IPS-15b (cell line): ENCODE measurements at regions not wholly inside any gene's neighbourhood (a gene's known extent, or its start where the extent isn't known, plus 50 kb on each side); places are given as distances from the start of the nearest gene placed in this dataset.
"Not testable (repeated sequence)": the region's sequence is repeated elsewhere in the genome, so short reads cannot be mapped to it uniquely, and the experiment has no call there.

ENCODE experiments used
- H3K27me3 ChIP-seq: one replicate; pipeline ENCODE4 v1.6.1; 2013; ENCODE audit warnings: low read length; ENCODE audit not compliant: control insufficient read depth, insufficient read depth
- H3K36me3 ChIP-seq: one replicate; pipeline ENCODE4 v1.6.1; 2013; ENCODE audit warnings: low read length; ENCODE audit not compliant: control insufficient read depth, insufficient read depth
- H3K4me1 ChIP-seq: one replicate; pipeline ENCODE4 v1.6.1; 2013; ENCODE audit warnings: mild to moderate bottlenecking, low read length; ENCODE audit not compliant: control insufficient read depth, insufficient read depth
- H3K4me3 ChIP-seq: one replicate; pipeline ENCODE4 v1.5.1; 2013; ENCODE audit warnings: low read depth, low read length
- H3K9ac ChIP-seq: one replicate; pipeline ENCODE4 v1.6.1; 2013; ENCODE audit warnings: low read depth, mild to moderate bottlenecking, low read length
- H3K9me3 ChIP-seq: one replicate; pipeline ENCODE4 v1.6.1; 2013; ENCODE audit warnings: mild to moderate bottlenecking, low read length; ENCODE audit not compliant: control insufficient read depth, insufficient read depth

DNA sequence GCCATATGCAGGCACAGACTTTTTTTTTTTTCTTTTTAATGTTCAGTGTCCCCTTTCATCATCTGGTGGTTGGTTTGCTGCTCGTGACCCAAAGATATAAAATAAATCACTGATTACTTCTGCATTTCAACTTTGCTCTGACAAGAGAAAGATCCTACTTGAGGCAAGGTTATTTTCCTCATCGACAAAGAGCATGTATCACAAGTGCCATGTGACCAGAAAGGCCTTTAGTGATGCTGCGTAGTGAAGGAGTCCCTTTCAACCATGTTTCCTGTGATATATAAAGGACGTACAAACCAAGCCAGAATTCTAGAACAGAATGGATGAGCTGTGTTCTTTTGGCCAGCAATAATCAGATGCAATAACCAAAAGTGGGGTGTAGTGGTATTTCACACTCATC lies 323.4 kb upstream of the PSMD7 start:
- H3K4me3 ChIP-seq = no peak overlapping the region
- H3K27me3 ChIP-seq = no peaks in the 10 kb centered on the region
- H3K9ac ChIP-seq = no peak overlapping the region

DNA sequence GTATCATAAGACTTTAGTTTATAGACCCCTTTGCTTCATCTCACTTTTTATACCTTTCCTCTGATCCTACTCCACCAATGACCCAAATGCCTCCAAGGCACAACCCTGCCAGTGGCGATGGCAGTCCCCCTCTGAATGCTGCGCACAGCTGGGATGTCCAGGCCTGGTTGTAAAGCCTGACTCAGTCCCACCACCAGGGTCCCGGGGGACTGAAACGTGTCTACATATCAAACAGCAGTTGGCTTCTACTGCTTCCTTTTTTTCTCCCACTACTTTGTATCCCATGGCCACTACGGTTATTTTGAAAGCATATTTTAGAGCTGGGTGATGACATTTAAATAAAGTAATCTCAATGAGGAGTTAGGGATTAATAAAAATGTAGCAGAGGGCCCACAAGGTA lies 329.8 kb upstream of the PSMD7 start:
- Histone ChIP-seq H3K4me3 (no peak overlapping the region), H3K9me3 (no peaks in the 10 kb centered on the region), H3K4me1 (no peaks in the 10 kb centered on the region), H3K9ac (no peak overlapping the region), H3K36me3 (no peaks in the 10 kb centered on the region), H3K27me3 (no peaks in the 10 kb centered on the region)

More for the DNA sequence above, 323.4 kb upstream of the PSMD7 start:
- no peaks in the 10 kb centered on the region for H3K9me3 ChIP-seq
- H3K36me3 ChIP-seq = no peaks in the 10 kb centered on the region
- H3K4me1 ChIP-seq = no peaks in the 10 kb centered on the region

DNA sequence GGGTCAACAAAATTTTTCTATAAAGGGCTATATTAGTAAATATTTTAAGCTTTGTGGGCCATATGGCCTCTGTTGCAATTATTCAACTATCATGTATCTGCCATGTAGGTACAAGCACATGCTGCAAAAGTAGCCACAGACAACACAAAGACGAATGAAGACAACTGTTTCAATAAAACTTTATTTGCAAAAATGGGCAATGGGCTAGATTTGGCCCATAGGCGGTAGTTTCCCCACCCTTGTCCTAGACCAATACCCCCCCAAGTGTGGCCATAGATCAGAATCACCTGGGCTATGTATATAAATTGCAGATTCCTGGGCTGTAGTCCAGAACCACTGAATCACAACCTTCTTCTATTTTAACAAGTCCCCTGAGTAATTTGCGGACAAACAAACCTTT lies 331.0 kb upstream of the PSMD7 start:
- Histone ChIP-seq H3K36me3 (no peaks in the 10 kb centered on the region), H3K4me1 (no peaks in the 10 kb centered on the region), H3K9ac (no peak overlapping the region), H3K9me3 (no peaks in the 10 kb centered on the region), H3K4me3 (no peak overlapping the region), H3K27me3 (no peaks in the 10 kb centered on the region)

DNA sequence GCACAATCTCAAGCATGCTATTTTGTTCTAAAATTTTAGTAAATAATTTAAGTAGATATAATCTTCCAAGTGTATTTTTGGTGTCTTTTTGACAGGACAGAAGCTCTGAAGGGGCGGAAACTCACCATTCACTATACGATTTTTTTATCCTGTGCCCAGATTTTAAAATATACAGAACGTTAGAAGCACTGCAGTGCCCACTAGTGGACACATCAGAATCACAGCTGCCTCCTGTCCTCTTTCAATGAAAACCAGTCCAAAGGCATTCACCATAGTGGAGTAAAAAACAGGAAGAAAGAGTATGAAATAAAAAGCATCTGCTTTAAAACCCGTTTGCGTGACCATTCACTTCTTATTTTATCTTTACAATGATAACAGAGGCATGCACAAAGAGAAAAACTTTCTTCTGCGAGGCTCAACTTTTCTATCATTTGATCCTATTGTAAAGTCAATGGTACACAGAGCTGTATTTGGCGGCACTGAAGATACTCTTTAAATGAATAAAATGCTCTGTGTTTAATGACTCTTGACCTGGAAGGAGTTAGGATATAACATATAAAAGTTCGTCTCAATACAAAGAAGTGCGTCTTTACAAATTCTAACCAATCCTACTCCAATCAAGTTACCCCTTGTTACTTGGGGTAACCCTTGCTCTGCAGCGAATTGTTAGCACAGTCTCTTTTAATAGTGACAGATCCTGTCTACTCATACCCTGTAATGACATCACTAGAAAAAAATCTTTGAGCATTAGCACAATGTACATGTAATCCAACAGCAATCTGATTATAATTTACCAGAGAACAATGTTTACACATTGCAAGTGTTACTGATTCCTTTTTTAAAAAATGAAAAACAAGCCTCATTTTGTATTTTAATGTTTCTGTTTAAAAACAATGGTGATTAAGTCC lies 339.8 kb upstream of the PSMD7 start:
- Histone ChIP-seq H3K27me3 (no peaks in the 10 kb centered on the region), H3K36me3 (no peaks in the 10 kb centered on the region), H3K9me3 (no peaks in the 10 kb centered on the region), H3K4me3 (no peak overlapping the region), H3K9ac (no peak overlapping the region), H3K4me1 (no peaks in the 10 kb centered on the region)

DNA sequence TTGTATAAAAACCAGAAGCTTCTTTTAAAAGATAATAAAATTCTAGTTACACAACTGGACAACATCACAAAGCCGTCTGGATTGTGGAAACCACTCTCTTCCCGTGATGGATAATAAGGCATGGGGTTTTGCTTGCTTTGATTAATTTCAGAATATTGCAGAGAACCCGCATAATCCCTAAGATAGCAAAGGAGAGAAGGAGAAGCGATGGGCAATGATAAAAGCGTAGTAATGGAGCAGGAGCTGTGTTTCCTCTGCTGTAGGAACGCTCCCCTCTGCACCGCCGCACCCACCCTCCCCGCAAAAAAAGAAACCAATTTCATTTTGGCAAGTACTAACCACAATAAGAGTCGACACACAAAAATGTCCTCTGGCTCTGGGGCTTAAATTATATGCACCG lies 340.9 kb upstream of the PSMD7 start:
- Histone ChIP-seq H3K36me3 (no peaks in the 10 kb centered on the region), H3K4me1 (no peaks in the 10 kb centered on the region)

DNA sequence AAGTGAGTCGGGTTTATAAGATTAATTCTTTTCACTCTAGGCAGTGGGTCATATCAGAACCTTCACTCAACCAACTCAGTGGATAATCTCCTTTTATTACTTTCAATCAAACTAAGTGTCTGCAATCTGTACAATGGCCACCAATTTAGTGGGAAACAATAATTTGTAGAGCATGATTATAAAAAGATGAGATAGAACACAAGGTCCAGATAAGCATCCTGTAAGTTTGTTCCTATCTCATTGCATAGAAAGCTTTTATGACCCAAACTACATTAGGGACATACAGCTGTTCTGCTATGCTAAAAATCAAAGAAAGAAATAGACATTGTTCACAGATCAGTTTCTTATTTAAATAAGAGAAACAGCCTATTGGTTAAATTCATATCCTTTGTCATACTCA lies 341.4 kb upstream of the PSMD7 start:
- H3K9ac ChIP-seq = no peak overlapping the region
- H3K9me3 ChIP-seq = no peaks in the 10 kb centered on the region
- H3K27me3 ChIP-seq = no peaks in the 10 kb centered on the region
- no peaks in the 10 kb centered on the region for H3K4me1 ChIP-seq
- H3K36me3 ChIP-seq = no peaks in the 10 kb centered on the region
- H3K4me3 ChIP-seq = no peak overlapping the region

More for the DNA sequence above, 340.9 kb upstream of the PSMD7 start:
- Histone ChIP-seq H3K27me3 (no peaks in the 10 kb centered on the region), H3K4me3 (no peak overlapping the region), H3K9me3 (no peaks in the 10 kb centered on the region), H3K9ac (no peak overlapping the region)

DNA sequence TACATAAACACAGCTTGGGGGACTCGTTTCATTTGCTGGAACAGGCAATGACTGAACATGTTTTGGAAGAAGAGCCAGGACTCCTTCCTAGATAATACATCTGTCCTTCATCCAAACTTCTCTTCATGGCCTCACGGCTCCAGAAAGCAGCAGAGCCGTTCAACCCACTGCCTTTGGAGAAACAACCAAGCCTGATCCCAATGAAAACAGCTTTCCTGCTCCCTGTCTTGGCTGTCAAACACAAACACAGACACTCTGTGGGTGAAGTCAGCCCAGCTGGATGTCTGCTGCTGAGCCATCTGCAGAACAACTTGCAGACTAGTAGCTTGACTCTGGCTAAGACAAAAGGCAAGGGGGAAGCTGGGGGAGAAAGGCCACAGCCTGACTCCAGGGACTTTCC lies 345.1 kb upstream of the PSMD7 start:
- Histone ChIP-seq H3K9ac (no peak overlapping the region), H3K36me3 (no peaks in the 10 kb centered on the region), H3K9me3 (no peaks in the 10 kb centered on the region), H3K4me3 (no peak overlapping the region), H3K4me1 (no peaks in the 10 kb centered on the region), H3K27me3 (no peaks in the 10 kb centered on the region)

DNA sequence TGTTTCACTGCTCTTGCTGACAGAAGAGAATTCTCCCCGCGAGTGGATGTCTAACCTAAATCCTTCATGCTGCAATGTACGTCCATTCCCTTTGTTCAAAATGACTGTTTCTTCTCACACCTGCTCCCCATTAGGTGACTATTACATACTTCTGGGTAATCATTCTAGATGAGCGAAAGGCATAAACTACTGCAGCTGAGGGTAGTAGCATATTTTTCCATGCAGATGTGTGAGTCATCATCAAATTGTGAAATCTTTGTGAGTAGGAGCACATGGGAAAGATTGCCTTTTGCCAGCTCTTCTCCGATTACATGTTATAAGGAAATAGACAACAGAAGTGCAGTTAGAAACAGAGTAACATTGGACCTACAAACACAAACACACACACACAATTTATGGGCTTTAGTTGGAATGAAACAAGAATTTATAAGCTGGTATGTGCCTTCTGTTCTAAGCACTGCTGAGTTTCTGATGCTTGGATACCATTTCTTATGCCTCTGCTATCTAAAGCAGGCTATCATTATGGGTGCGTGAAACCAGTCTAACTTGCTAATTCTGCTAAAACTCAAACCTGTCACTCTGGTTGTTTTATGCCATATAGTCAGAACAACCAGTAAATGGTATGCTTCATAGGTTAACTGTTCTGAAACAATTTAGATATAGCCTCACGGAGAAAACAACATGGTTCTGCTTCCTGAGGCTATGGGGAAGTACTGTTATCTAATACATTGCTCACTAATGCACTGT lies 346.9 kb upstream of the PSMD7 start:
- no peaks in the 10 kb centered on the region for H3K9me3 ChIP-seq
- no peak overlapping the region for H3K9ac ChIP-seq
- H3K27me3 ChIP-seq = no peaks in the 10 kb centered on the region
- H3K36me3 ChIP-seq = no peaks in the 10 kb centered on the region
- no peaks in the 10 kb centered on the region for H3K4me1 ChIP-seq
- no peak overlapping the region for H3K4me3 ChIP-seq

DNA sequence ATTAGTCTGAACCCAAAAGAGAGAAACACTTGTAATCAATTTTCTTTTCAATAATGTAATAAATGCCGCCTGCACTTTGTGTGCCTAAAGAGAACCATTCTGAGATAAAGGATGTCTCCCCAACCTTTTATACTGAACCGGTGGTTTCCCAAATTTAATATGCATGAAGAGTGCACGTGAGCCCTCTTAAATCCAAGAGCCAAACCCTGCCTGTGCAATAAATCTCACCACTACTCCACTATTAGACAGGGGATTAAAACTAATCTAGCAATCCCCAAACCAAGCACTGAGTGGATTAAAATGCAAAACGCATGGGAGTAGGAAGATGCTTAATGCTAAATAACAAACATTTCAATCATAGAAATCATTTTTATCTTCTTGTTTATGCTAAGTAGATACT lies 351.0 kb upstream of the PSMD7 start:
- no peaks in the 10 kb centered on the region for H3K9me3 ChIP-seq
- H3K4me1 ChIP-seq = no peaks in the 10 kb centered on the region
- no peak overlapping the region for H3K9ac ChIP-seq
- H3K36me3 ChIP-seq = no peaks in the 10 kb centered on the region
- no peaks in the 10 kb centered on the region for H3K27me3 ChIP-seq
- no peak overlapping the region for H3K4me3 ChIP-seq

DNA sequence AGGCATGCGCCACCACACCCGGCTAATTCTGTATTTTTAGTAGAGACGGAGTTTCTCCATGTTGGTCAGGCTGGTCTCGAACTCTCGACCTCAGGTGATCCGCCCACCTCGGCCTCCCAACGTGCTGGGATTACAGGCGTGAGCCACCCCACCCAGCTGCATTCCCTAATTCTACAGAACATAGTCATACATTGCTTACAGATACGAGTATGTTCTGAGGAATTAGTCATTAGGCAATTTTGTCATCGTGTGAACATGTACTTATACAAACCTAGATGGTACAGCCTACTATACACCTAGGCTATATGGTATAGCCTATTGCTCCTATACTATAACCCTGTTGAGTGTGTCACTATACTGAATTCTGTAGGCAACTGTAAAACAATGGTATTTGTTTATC lies 353.4 kb upstream of the PSMD7 start:
- not testable (repeated sequence) for H3K36me3 ChIP-seq, H3K4me3 ChIP-seq, H3K9me3 ChIP-seq

DNA sequence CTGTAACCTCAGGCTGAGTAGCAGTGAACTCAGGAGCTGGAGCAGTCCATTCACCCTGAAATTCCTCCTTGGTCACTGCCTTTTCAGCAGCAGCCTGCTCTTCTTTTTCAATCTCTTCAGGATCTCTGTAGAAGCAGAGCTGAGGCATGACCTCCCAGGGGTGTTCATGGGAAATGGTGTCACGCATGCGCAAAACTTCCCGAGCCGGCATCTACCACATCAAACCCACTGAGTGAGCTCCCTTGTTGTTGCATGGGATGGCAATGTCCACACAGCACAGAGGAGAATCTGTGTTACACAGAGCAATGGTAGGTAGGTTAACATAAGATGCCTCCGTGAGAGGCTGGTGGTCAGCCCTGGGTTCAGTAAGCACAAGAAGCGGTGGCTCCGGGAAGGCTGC lies 355.8 kb upstream of the PSMD7 start:
- H3K27me3 ChIP-seq, H3K4me1 ChIP-seq, H3K9me3 ChIP-seq, H3K4me3 ChIP-seq, H3K9ac ChIP-seq, H3K36me3 ChIP-seq: not testable (repeated sequence)

More for the DNA sequence above, 353.4 kb upstream of the PSMD7 start:
- H3K9ac ChIP-seq, H3K27me3 ChIP-seq, H3K4me1 ChIP-seq: not testable (repeated sequence)

DNA sequence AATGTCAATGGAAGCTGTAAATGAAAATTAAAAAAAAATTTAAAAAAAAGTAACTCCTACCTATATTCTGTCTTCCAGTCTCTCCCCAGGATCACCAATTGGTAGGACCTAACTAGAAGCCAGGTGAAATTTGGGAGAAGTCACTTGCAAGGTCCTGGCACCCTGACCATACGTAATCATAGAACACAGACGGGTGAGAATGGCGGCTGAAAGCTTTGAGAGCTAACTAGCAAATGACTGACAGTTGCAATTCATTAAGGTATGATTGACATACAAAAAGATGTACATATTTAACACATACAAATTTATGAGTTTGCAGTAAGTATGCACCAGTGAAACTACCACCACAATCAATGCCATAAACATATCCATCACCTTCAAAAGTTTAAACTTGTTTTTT lies 372.7 kb upstream of the PSMD7 start:
- H3K4me1 ChIP-seq = no peaks in the 10 kb centered on the region
- no peaks in the 10 kb centered on the region for H3K27me3 ChIP-seq
- H3K9me3 ChIP-seq = no peaks in the 10 kb centered on the region
- no peaks in the 10 kb centered on the region for H3K36me3 ChIP-seq
- H3K4me3 ChIP-seq = no peak overlapping the region
- H3K9ac ChIP-seq = no peak overlapping the region
